ENCODE measurements at regions not wholly inside any gene's neighbourhood (a gene's known extent, or its start where the extent isn't known, plus 50 kb on each side); places are given as distances from the start of the nearest gene placed in this dataset.
A peak's percentile ranks its signal among the peaks of the same experiment; 100 is the strongest.

- TF ChIP-seq CTCF (conservative IDR thresholded peaks at IDR 0.05 in 1 of 2, IDR thresholded peaks at IDR 0.05 in 1 of 2; ENCODE audit: low read depth in 1 of 2, low read length in 2 of 2) (no peak), EZH2 (IDR thresholded peaks at IDR 0.05; ENCODE audit: low read length, missing control alignments) (no peak)
- H2AFZ ChIP-seq (ENCODE audit: low read length): no peak overlapping the region
Measured at GRCh38 chr15:37253877-37254276, 153.5 kb upstream of the MEIS2 start.

GRCh38 chr15:37260255-37260654 lies 159.9 kb upstream of the MEIS2 start:
- Histone ChIP-seq H3K9me3 (ENCODE audit: control insufficient read depth, insufficient read depth, low read depth, low read length) (no peaks in the 10 kb centered on the region), H2AFZ (ENCODE audit: low read length) (no peak overlapping the region), H3K4me3 (replicated peaks in 1 of 4; ENCODE audit: control extremely low read depth in 1 of 4, insufficient read depth in 1 of 4, low read depth in 3 of 4, low read length in 4 of 4) (no peak overlapping the region), H3K4me2 (ENCODE audit: extremely low read depth, insufficient read depth, low read length) (no peak overlapping the region), H4K20me1 (ENCODE audit: control insufficient read depth, extremely low read depth, insufficient read depth, low read length) (no peaks in the 10 kb centered on the region), H3K4me1 (ENCODE audit: control insufficient read depth, extremely low read depth, insufficient read depth, low read length) (no peaks in the 10 kb centered on the region), H3K27me3 (ENCODE audit: control insufficient read depth, insufficient read depth, low read length) (no peaks in the 10 kb centered on the region), H3K79me2 (ENCODE audit: control insufficient read depth, insufficient read depth, low read length) (no peaks in the 10 kb centered on the region), H3K36me3 (ENCODE audit: control insufficient read depth, insufficient read depth, low read length) (no peaks in the 10 kb centered on the region), H3K27ac (ENCODE audit: insufficient read depth, low read length) (no peak overlapping the region), H3K9ac (ENCODE audit: insufficient read depth, low read length) (no peak overlapping the region)
- no peak for DNase-seq (ENCODE audit: low read depth in 2 of 2)
- no peak for TF ChIP-seq EZH2 (IDR thresholded peaks at IDR 0.05; ENCODE audit: low read length, missing control alignments)
- no peak for TF ChIP-seq CTCF (conservative IDR thresholded peaks at IDR 0.05 in 1 of 2, IDR thresholded peaks at IDR 0.05 in 1 of 2; ENCODE audit: low read depth in 1 of 2, low read length in 2 of 2)

More at GRCh38 chr15:37253877-37254276, 153.5 kb upstream of the MEIS2 start:
- Histone ChIP-seq H3K79me2 (ENCODE audit: control insufficient read depth, insufficient read depth, low read length) (no peaks in the 10 kb centered on the region), H3K27ac (ENCODE audit: insufficient read depth, low read length) (no peak overlapping the region), H4K20me1 (ENCODE audit: control insufficient read depth, extremely low read depth, insufficient read depth, low read length) (no peaks in the 10 kb centered on the region), H3K9ac (ENCODE audit: insufficient read depth, low read length) (no peak overlapping the region), H3K4me2 (ENCODE audit: extremely low read depth, insufficient read depth, low read length) (no peak overlapping the region), H3K27me3 (ENCODE audit: control insufficient read depth, insufficient read depth, low read length) (no peaks in the 10 kb centered on the region), H3K36me3 (ENCODE audit: control insufficient read depth, insufficient read depth, low read length) (no peaks in the 10 kb centered on the region), H3K4me3 (replicated peaks in 1 of 4; ENCODE audit: control extremely low read depth in 1 of 4, insufficient read depth in 1 of 4, low read depth in 3 of 4, low read length in 4 of 4) (no peak overlapping the region), H3K4me1 (ENCODE audit: control insufficient read depth, extremely low read depth, insufficient read depth, low read length) (no peaks in the 10 kb centered on the region), H3K9me3 (ENCODE audit: control insufficient read depth, insufficient read depth, low read depth, low read length) (no peaks in the 10 kb centered on the region)
- DNase-seq (ENCODE audit: low read depth in 2 of 2): peak in 1 of 2 donors; percentile 53

GRCh38 chr15:37261685-37262084 lies 161.3 kb upstream of the MEIS2 start:
- TF ChIP-seq EZH2 (IDR thresholded peaks at IDR 0.05; ENCODE audit: low read length, missing control alignments) (no peak), CTCF (conservative IDR thresholded peaks at IDR 0.05 in 1 of 2, IDR thresholded peaks at IDR 0.05 in 1 of 2; ENCODE audit: low read depth in 1 of 2, low read length in 2 of 2) (no peak)
- no peak for DNase-seq (ENCODE audit: low read depth in 2 of 2)
- Histone ChIP-seq H3K4me2 (ENCODE audit: extremely low read depth, insufficient read depth, low read length) (no peak overlapping the region), H3K27ac (ENCODE audit: insufficient read depth, low read length) (no peak overlapping the region), H3K79me2 (ENCODE audit: control insufficient read depth, insufficient read depth, low read length) (no peaks in the 10 kb centered on the region), H3K9me3 (ENCODE audit: control insufficient read depth, insufficient read depth, low read depth, low read length) (no peaks in the 10 kb centered on the region), H3K4me3 (replicated peaks in 1 of 4; ENCODE audit: control extremely low read depth in 1 of 4, insufficient read depth in 1 of 4, low read depth in 3 of 4, low read length in 4 of 4) (no peak overlapping the region), H3K36me3 (ENCODE audit: control insufficient read depth, insufficient read depth, low read length) (no peaks in the 10 kb centered on the region), H2AFZ (ENCODE audit: low read length) (no peak overlapping the region), H3K9ac (ENCODE audit: insufficient read depth, low read length) (no peak overlapping the region), H4K20me1 (ENCODE audit: control insufficient read depth, extremely low read depth, insufficient read depth, low read length) (no peaks in the 10 kb centered on the region), H3K27me3 (ENCODE audit: control insufficient read depth, insufficient read depth, low read length) (no peaks in the 10 kb centered on the region), H3K4me1 (ENCODE audit: control insufficient read depth, extremely low read depth, insufficient read depth, low read length) (no peaks in the 10 kb centered on the region)

Measured in fibroblast of lung (primary cell).